ENCODE measurements at regions not wholly inside any gene's neighbourhood (a gene's known extent, or its start where the extent isn't known, plus 50 kb on each side); places are given as distances from the start of the nearest gene placed in this dataset.

GRCh38 chr21:26379561-26379960 is 193.5 kb downstream of the CYYR1 start:
- TF ChIP-seq EGR1 (IDR thresholded peaks at IDR 0.05) (no peak), FOXM1 (IDR thresholded peaks at IDR 0.05; ENCODE audit: borderline replicate concordance, low read depth) (no peak), REST (IDR thresholded peaks at IDR 0.05; ENCODE audit: low read depth) (no peak), NFIC (IDR thresholded peaks at IDR 0.05) (no peak), TCF12 (IDR thresholded peaks at IDR 0.05; ENCODE audit: low read depth) (no peak), TAF1 (IDR thresholded peaks at IDR 0.05; ENCODE audit: low read depth) (no peak), YY1 (IDR thresholded peaks at IDR 0.05; ENCODE audit: low read depth) (no peak), EP300 (IDR thresholded peaks at IDR 0.05; ENCODE audit: borderline replicate concordance) (no peak), ZBTB7A (IDR thresholded peaks at IDR 0.05; ENCODE audit: low read depth) (no peak), CREB1 (IDR thresholded peaks at IDR 0.05; ENCODE audit: low read depth) (no peak), CEBPB (IDR thresholded peaks at IDR 0.05) (no peak), TEAD4 (IDR thresholded peaks at IDR 0.05) (no peak), RAD21 (IDR thresholded peaks at IDR 0.05; ENCODE audit: low read depth) (no peak)
- TF ChIP-seq, protein P1, sequence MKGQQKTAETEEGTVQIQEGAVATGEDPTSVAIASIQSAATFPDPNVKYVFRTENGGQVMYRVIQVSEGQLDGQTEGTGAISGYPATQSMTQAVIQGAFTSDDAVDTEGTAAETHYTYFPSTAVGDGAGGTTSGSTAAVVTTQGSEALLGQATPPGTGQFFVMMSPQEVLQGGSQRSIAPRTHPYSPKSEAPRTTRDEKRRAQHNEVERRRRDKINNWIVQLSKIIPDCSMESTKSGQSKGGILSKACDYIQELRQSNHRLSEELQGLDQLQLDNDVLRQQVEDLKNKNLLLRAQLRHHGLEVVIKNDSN (IDR thresholded peaks at IDR 0.05) = no peak
- TF ChIP-seq, protein P2, sequence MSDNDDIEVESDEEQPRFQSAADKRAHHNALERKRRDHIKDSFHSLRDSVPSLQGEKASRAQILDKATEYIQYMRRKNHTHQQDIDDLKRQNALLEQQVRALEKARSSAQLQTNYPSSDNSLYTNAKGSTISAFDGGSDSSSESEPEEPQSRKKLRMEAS (IDR thresholded peaks at IDR 0.05) = no peak

DNA sequence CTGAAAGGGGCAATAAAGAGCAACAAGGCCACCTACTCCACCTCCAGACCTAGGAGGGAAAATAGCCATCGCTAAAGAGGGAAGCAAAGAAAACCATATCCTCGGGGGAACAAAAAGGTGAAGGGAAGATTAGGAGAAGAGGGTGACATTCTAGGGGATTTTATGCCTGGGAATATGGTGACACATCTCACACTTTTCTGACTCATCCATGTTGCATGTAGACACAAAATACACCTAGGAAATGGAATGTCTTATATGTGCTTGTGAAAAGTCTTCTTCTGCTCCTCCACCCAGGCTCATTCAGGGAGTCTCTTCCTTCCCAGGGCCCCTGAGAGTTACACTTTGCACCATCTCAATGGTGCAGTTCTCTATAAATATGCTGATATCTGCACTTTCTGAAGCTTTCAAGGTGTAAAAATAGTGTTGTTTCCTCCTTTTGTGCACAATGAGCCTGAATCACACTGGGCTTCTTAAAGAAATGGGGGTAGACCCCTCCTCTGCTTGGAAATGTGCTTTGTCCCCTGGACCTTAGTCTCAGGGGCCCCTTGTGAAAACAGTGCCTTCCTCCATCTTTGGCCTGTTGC is 195.9 kb downstream of the CYYR1 start:
- TF ChIP-seq CREB1 (IDR thresholded peaks at IDR 0.05; ENCODE audit: low read depth) = no peak
- no peak for TF ChIP-seq TCF12 (IDR thresholded peaks at IDR 0.05; ENCODE audit: low read depth)
- no peak for TF ChIP-seq NFIC (IDR thresholded peaks at IDR 0.05)

- no peak for TF ChIP-seq YY1 (IDR thresholded peaks at IDR 0.05; ENCODE audit: low read depth)
- TF ChIP-seq REST (IDR thresholded peaks at IDR 0.05; ENCODE audit: low read depth) = no peak
- TF ChIP-seq FOXM1 (IDR thresholded peaks at IDR 0.05; ENCODE audit: borderline replicate concordance, low read depth) = no peak
- TF ChIP-seq TEAD4 (IDR thresholded peaks at IDR 0.05) = no peak
These were observed 198.3 kb downstream of the CYYR1 start for GRCh38 chr21:26374817-26375216.

- TF ChIP-seq ZBTB7A (IDR thresholded peaks at IDR 0.05; ENCODE audit: low read depth) = no peak
- TF ChIP-seq CEBPB (IDR thresholded peaks at IDR 0.05) = no peak
- TF ChIP-seq, protein P1 (IDR thresholded peaks at IDR 0.05) = no peak
- no peak for TF ChIP-seq TCF12 (IDR thresholded peaks at IDR 0.05; ENCODE audit: low read depth)
- no peak for TF ChIP-seq EP300 (IDR thresholded peaks at IDR 0.05; ENCODE audit: borderline replicate concordance)
- no peak for TF ChIP-seq NFIC (IDR thresholded peaks at IDR 0.05)
- TF ChIP-seq TEAD4 (IDR thresholded peaks at IDR 0.05) = no peak
- no peak for TF ChIP-seq EGR1 (IDR thresholded peaks at IDR 0.05)
- no peak for TF ChIP-seq YY1 (IDR thresholded peaks at IDR 0.05; ENCODE audit: low read depth)
- no peak for TF ChIP-seq FOXM1 (IDR thresholded peaks at IDR 0.05; ENCODE audit: borderline replicate concordance, low read depth)
These were observed 198.2 kb upstream of the APP start for GRCh38 chr21:26368591-26369320.

DNA sequence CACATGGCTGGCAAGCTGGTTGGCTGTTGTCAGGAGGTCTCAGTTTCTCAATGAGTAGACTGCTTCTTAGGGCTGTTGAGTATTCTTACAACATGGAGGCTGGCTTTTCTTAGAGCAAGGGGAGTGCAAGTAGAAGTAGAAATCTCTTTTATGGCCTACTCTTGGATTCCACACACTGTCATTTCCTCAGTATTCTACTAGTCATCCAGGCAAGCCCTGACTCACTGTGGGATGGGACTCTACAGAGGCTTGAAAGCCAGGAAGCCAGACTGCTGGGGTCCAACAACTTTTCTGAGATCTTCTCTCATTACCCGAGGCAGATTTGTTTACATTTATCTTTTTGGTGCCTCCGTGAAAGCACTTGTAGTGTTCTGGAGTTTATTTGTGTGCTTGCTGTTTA is 196.2 kb upstream of the APP start:
- TF ChIP-seq CREB1 (IDR thresholded peaks at IDR 0.05; ENCODE audit: low read depth) = no peak
- TF ChIP-seq CEBPB (IDR thresholded peaks at IDR 0.05) = no peak
- no peak for TF ChIP-seq TAF1 (IDR thresholded peaks at IDR 0.05; ENCODE audit: low read depth)
- no peak for TF ChIP-seq TEAD4 (IDR thresholded peaks at IDR 0.05)
- TF ChIP-seq, protein P2 (IDR thresholded peaks at IDR 0.05) = no peak
- no peak for TF ChIP-seq FOXM1 (IDR thresholded peaks at IDR 0.05; ENCODE audit: borderline replicate concordance, low read depth)
- TF ChIP-seq EP300 (IDR thresholded peaks at IDR 0.05; ENCODE audit: borderline replicate concordance) = no peak
- no peak for TF ChIP-seq ZBTB7A (IDR thresholded peaks at IDR 0.05; ENCODE audit: low read depth)
- TF ChIP-seq TCF12 (IDR thresholded peaks at IDR 0.05; ENCODE audit: low read depth) = no peak
- TF ChIP-seq, protein P1 (IDR thresholded peaks at IDR 0.05) = no peak
- no peak for TF ChIP-seq NFIC (IDR thresholded peaks at IDR 0.05)
- no peak for TF ChIP-seq RAD21 (IDR thresholded peaks at IDR 0.05; ENCODE audit: low read depth)
- TF ChIP-seq YY1 (IDR thresholded peaks at IDR 0.05; ENCODE audit: low read depth) = no peak
- TF ChIP-seq EGR1 (IDR thresholded peaks at IDR 0.05) = no peak
- no peak for TF ChIP-seq REST (IDR thresholded peaks at IDR 0.05; ENCODE audit: low read depth)

Measured in Ishikawa (cell line).